Mucosa of rectum (tissue), 2 donors: ENCODE measurements at regions not wholly inside any gene's neighbourhood (a gene's known extent, or its start where the extent isn't known, plus 50 kb on each side); places are given as distances from the start of the nearest gene placed in this dataset.
"Not testable (repeated sequence)": the region's sequence is repeated elsewhere in the genome, so short reads cannot be mapped to it uniquely, and the experiment has no call there.

Experiments used
- H3K27ac ChIP-seq, 2 donors: one replicate each; pipeline ENCODE4 v1.7.0; 2013; ENCODE audit warnings: inconsistent platforms in 2 of 2, low read depth in 2 of 2, low read length in 2 of 2
- H3K27me3 ChIP-seq, 2 donors: one replicate each; pipeline ENCODE4 v1.7.0; 2013; ENCODE audit warnings: low read length in 2 of 2; ENCODE audit not compliant: control insufficient read depth in 2 of 2, insufficient read depth in 2 of 2
- H3K36me3 ChIP-seq, 2 donors: one replicate each; pipeline ENCODE4 v1.7.0; 2013; ENCODE audit warnings: low read length in 2 of 2; ENCODE audit not compliant: control insufficient read depth in 2 of 2, insufficient read depth in 2 of 2
- H3K4me1 ChIP-seq, 2 donors: one replicate each; pipeline ENCODE4 v1.7.0; 2013; ENCODE audit warnings: low read length in 2 of 2, mild to moderate bottlenecking in 1 of 2; ENCODE audit not compliant: control insufficient read depth in 2 of 2, insufficient read depth in 2 of 2
- H3K4me3 ChIP-seq, 2 donors: one replicate each; pipeline ENCODE4 v1.7.0; 2013; ENCODE audit warnings: low read length in 2 of 2
- H3K9ac ChIP-seq, 2 donors: one replicate each; pipeline ENCODE4 v1.7.0; 2013; ENCODE audit warnings: low read length in 2 of 2, low read depth in 1 of 2, mild to moderate bottlenecking in 1 of 2
- H3K9me3 ChIP-seq, 2 donors: one replicate each; pipeline ENCODE4 v1.7.0; 2013; ENCODE audit warnings: low read length in 2 of 2; ENCODE audit not compliant: control insufficient read depth in 2 of 2
- donor health status: healthy.
- donor health status: Normal muscosa, but diverticular disease.

- H3K4me1 ChIP-seq, H3K9ac ChIP-seq, H3K9me3 ChIP-seq, H3K27me3 ChIP-seq, H3K27ac ChIP-seq, H3K36me3 ChIP-seq, H3K4me3 ChIP-seq: not testable (repeated sequence)
Observed at GRCh38 chr20:26057135-26057752, 360.6 kb upstream of the ZNF337 start.

- not testable (repeated sequence) for H3K27me3 ChIP-seq, H3K36me3 ChIP-seq, H3K4me3 ChIP-seq, H3K27ac ChIP-seq, H3K4me1 ChIP-seq, H3K9ac ChIP-seq, H3K9me3 ChIP-seq
Observed at GRCh38 chr20:26025792-26026191, 329.1 kb upstream of the ZNF337 start.

GRCh38 chr20:26010942-26011276, 314.3 kb upstream of the ZNF337 start:
- H3K36me3 ChIP-seq, H3K27me3 ChIP-seq, H3K9ac ChIP-seq, H3K4me3 ChIP-seq, H3K4me1 ChIP-seq, H3K9me3 ChIP-seq, H3K27ac ChIP-seq: not testable (repeated sequence)

- not testable (repeated sequence) for H3K9me3 ChIP-seq, H3K4me1 ChIP-seq, H3K36me3 ChIP-seq, H3K27me3 ChIP-seq
- peak overlapping the region; percentile 67 to 79 for H3K9ac ChIP-seq
- peak overlapping the region; percentile 80 to 85 for H3K4me3 ChIP-seq
- H3K27ac ChIP-seq: peak overlapping the region; percentile 63 to 69
Observed at GRCh38 chr20:26010224-26010941, 313.7 kb upstream of the ZNF337 start.

GRCh38 chr20:26009402-26010223, 313.0 kb upstream of the ZNF337 start:
- H3K36me3 ChIP-seq, H3K27me3 ChIP-seq, H3K4me1 ChIP-seq, H3K9me3 ChIP-seq: not testable (repeated sequence)
- Histone ChIP-seq H3K9ac (peak overlapping the region; percentile 67 to 79), H3K4me3 (peak overlapping the region; percentile 80 to 85), H3K27ac (peak overlapping the region; percentile 63 to 69)

GRCh38 chr20:26008026-26008425, 311.4 kb upstream of the ZNF337 start:
- not testable (repeated sequence) for H3K4me1 ChIP-seq, H3K9ac ChIP-seq, H3K27me3 ChIP-seq, H3K36me3 ChIP-seq, H3K9me3 ChIP-seq, H3K27ac ChIP-seq, H3K4me3 ChIP-seq

GRCh38 chr20:26006164-26006563, 309.5 kb upstream of the ZNF337 start:
- H3K4me1 ChIP-seq, H3K9ac ChIP-seq, H3K27ac ChIP-seq, H3K36me3 ChIP-seq, H3K27me3 ChIP-seq, H3K9me3 ChIP-seq, H3K4me3 ChIP-seq: not testable (repeated sequence)

- not testable (repeated sequence) for H3K27me3 ChIP-seq, H3K4me1 ChIP-seq
Observed at GRCh38 chr20:26003959-26004358, 307.3 kb upstream of the ZNF337 start.

GRCh38 chr20:25997367-25998038, 300.9 kb upstream of the ZNF337 start:
- not testable (repeated sequence) for H3K4me1 ChIP-seq, H3K36me3 ChIP-seq, H3K9me3 ChIP-seq, H3K27me3 ChIP-seq, H3K27ac ChIP-seq, H3K4me3 ChIP-seq, H3K9ac ChIP-seq

More at GRCh38 chr20:26003959-26004358, 307.3 kb upstream of the ZNF337 start:
- not testable (repeated sequence) for H3K36me3 ChIP-seq, H3K9me3 ChIP-seq, H3K9ac ChIP-seq, H3K27ac ChIP-seq, H3K4me3 ChIP-seq

GRCh38 chr20:25992146-25992545, 295.5 kb upstream of the ZNF337 start:
- Histone ChIP-seq H3K9me3 (no peaks in the 10 kb centered on the region), H3K4me3 (no peak overlapping the region), H3K36me3 (no peaks in the 10 kb centered on the region), H3K9ac (no peak overlapping the region), H3K27ac (no peak overlapping the region), H3K27me3 (no peaks in the 10 kb centered on the region), H3K4me1 (no peaks in the 10 kb centered on the region)
